PC-9 (cell line): ENCODE measurements at regions not wholly inside any gene's neighbourhood (a gene's known extent, or its start where the extent isn't known, plus 50 kb on each side); places are given as distances from the start of the nearest gene placed in this dataset.

Experiments
- EZH2 ChIP-seq: fragments of 200-600 bp; sonication (generic); IDR thresholded peaks from 2 replicates; pipeline ENCODE4 v1.8.0; 2017; ENCODE audit warnings: antibody characterized with exemption, low read depth
- TF ChIP-seq, protein P1 (sequence below): fragments of 200-600 bp; sonication (generic); conservative IDR thresholded peaks from 2 replicates; pipeline ENCODE4 v1.6.1; 2017; ENCODE audit warnings: mixed run types, antibody characterized with exemption, mild to moderate bottlenecking, moderate library complexity

DNA sequence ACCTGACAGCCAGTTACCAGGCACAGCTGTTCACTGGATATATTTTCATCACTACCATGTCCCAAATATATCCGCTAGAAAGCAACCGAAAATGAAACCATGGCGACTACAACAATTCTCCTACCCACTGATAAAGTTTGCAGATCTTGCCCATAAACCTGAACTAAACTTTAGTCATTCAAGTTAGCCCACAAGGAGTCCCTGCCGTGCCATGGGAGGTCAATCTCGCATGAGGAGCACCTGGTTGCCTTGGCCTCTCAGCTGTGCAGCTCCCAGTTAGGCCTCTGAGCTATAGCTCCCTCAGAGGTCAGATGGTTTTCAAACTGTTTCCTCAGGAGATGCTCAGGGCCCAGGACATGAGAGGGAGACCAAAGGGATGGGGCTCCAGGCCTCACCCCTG lies 211.1 kb upstream of the RNF32 start:
- no peak for TF ChIP-seq EZH2
- TF ChIP-seq, protein P1, sequence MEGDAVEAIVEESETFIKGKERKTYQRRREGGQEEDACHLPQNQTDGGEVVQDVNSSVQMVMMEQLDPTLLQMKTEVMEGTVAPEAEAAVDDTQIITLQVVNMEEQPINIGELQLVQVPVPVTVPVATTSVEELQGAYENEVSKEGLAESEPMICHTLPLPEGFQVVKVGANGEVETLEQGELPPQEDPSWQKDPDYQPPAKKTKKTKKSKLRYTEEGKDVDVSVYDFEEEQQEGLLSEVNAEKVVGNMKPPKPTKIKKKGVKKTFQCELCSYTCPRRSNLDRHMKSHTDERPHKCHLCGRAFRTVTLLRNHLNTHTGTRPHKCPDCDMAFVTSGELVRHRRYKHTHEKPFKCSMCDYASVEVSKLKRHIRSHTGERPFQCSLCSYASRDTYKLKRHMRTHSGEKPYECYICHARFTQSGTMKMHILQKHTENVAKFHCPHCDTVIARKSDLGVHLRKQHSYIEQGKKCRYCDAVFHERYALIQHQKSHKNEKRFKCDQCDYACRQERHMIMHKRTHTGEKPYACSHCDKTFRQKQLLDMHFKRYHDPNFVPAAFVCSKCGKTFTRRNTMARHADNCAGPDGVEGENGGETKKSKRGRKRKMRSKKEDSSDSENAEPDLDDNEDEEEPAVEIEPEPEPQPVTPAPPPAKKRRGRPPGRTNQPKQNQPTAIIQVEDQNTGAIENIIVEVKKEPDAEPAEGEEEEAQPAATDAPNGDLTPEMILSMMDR, result no peak
